ENCODE measurements at regions not wholly inside any gene's neighbourhood (a gene's known extent, or its start where the extent isn't known, plus 50 kb on each side); places are given as distances from the start of the nearest gene placed in this dataset.

DNA sequence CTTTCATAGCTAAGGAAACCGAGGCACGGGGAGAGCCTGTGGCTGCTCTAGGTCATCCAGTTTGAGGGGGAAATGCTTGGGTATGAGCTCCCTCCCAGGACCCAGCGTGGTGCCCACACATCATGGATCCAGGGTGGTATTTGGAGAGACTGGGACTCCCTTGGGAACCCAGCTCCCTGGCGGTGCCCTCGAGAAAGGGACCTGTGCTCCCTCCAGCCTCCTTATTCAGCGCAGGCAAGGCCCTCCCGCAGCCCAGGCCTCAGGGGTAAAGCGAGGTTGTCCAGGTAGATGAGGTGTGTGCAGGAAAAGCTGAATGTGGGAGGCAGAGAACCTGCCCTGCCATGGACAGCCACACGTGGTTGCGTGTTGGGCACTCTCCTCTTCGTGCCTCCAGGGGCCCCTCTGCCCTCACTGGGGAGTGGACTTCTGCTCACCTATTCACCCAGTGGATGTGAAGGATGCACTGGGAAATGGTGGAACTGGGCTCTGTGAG, 53.8 kb upstream of the GPR78 start:
- ATAC-seq (no peak), DNase-seq (peak; percentile 9)
- intact Hi-C loops (cut with micrococcal nuclease) = no loop called here

DNA sequence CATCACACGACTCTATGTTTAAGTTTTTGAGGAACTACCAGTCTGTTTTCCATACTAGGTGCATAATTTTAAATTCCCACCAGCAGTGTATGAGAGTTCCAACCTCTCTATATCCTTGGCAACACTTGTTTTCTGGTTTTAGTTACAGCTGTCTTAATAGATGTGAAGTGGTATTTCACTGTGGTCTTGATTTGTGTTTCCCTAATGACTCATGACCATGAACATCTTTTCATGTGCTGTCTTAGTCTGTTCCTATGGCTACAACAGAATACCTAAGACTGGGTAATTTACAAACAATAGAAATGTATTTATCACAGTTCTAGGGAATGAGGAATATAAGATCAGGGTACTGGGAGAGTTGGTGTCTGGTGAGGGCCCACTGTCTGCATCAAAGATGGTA, 51.5 kb upstream of the GPR78 start:
- ATAC-seq = no peak
- DNase-seq = no peak
- intact Hi-C loops (cut with micrococcal nuclease) = no loop called here
